Stimulated activated CD8-positive, alpha-beta memory T cell treated with anti-CD3 and anti-CD28 coated beads, Interleukin-12 subunit alpha, Interleukin-12 subunit beta, amount 100 ng/mL, for 1 hour (primary cell): ENCODE measurements at regions not wholly inside any gene's neighbourhood (a gene's known extent, or its start where the extent isn't known, plus 50 kb on each side); places are given as distances from the start of the nearest gene placed in this dataset.
"Not testable (repeated sequence)": the region's sequence is repeated elsewhere in the genome, so short reads cannot be mapped to it uniquely, and the experiment has no call there.

Source experiments
- DNase-seq: peaks from one replicate; pipeline ENCODE4 v3.0.0-alpha.2; 2020; ENCODE audit warnings: low read depth

DNA sequence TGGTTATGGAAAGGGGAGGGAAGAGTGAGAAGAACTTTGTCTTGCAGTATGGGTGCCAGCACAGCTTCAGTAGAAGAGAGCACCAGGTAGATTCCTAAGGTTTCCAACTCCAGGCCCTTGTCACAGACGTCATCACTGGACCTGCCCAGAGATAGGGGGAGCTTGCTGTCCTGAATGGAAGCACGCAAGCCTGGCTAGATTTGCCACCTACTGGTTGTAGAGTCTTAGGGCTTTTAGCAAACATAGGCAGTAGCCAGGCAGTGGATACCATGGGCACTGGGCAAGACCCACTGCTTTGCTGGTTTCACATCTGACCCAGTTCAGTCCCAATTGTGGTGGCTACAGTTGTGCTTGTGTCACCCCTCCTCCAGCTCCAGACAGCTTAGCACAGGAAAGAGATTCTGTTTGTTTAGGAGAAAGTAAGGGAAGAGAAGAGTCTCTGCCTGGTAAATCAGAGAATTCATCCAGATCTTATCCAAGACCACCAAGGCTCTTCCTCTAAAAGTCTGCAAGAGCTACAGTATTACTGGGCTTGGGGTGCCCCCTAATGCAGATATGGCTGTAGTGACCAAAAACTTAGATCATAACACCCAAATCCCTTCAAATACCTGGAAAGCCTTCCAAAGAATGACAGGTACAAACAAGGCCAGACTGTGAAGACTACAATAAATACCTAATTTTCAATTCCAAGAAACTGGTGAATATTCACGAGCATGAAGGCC lies 158.9 kb downstream of the HINT1 start:
- no peak for DNase-seq

DNA sequence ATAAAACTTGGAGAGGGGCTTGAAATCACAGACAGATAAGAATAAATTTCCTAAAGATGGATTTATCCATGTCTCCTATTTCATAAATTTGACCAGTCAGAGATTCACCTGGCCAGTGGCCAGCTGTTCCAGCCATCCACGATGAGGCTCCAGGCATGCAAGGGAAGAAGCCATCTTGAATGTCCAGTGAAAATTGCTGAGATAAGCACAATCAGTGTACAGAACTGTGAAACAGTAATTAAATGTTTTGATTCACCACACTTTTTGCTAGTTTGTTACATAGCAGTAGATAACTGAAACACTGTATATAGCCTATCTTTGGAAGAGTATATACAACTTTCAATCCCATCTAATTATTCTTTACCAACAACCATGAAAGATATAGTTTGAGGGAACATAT lies 163.5 kb downstream of the HINT1 start:
- DNase-seq, result no peak

DNA sequence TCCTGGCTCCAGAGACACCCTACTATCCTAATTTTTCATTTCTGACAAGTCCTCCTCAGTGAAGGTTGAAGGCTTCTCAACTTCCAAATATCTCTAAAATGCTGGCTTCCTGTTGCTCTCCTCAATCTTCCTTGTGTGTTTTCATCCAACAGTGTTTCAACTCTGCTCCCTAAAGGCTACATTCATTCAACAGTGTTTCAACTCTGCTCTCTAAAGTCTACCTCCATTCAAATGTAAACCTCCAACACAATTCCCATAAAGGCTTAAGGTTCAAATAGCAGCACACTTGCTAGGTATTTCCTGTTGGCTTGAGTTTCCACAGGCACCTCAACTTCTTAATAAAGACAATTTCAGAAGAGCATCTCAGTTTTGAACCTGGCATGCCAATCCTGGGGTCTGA lies 164.8 kb downstream of the HINT1 start:
- DNase-seq, result no peak

DNA sequence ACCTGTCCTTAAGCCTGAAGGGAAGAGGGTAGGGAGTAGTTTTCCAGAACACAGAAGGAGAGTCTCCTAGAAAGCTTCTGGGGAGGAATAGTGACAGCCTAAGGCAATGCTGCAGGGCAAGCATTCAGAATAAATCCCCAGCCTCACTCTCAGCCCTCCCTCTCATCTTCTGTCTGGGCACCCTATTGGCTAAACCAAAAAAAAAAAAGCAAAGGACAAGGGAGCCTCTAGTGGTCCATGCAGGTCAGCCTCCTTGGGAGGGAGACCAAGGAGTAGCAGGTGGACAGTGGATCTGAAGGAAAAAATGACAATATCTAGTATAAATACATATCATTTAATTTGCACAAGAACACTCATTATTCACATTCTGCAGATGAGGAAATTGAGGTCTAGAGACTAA lies 168.3 kb downstream of the HINT1 start:
- not testable (repeated sequence) for DNase-seq

DNA sequence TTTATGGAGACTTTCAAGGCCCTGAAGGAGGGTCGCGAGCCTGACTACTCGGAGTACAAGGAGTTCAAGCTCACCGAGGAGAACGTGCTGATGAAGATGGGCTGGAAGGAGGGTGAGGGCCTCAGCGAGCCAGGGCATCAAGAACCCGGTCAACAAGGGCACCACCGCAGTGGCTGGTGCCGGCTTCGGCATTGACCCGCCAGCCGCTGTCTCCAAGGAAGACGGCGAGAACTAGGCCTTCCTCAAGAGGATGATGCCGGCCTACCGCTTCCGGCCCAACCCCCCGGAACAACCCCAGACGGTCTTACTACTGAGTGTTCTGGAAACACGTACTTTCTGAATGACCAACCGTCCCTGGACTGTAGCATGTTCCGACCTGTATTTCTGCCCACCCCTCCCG lies 169.2 kb downstream of the HINT1 start:
- no peak for DNase-seq

DNA sequence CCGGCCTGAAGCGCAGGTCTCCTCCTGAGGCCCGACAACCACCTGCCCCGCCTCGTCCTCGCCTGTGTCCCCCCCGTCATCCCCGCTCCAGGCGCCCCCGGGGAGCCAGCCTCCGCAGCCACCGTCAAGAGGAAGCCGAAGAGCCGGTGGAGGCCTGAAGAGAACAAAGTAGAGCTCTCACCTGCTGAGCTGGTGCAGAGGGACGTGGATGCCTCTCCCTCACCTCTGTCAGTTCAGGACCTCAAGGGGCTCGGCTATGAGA lies 169.9 kb downstream of the HINT1 start:
- no peak for DNase-seq

DNA sequence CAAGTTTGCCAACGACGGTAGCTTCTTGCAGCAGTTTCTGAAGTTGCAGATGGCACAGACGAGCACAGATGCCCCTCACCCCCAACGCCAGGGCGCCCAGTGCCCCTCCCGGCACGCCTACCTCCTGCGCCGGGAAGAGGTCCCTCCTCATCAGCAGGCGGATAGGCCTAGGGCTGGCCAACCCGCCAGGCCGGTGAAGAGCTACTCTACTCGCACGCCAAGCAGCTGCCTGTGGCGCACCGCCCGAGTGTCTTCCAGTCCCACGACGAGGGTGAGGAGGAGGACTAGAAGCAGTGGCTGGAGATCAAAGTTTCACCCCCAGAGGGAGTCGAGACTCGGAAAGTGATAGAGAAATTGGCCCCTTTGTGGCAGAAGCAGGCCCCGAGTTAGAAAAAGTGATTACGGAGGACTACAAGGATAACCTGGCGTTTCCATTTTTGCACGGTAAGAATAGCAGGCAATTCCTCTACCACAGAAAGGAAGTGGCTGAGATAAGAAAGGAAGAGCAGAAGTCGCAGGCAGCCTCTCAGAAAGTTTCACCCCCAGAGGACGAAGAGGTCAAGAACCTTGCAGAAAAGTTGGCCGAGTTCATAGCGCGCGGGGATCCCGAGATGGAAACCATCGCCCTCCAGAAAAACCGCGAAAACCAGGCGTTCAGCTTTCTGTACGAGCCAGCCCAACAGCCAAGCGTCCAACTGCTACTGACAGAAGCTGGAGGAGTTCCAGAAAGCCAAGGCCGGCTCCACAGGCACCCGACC lies 170.4 kb downstream of the HINT1 start:
- no peak for DNase-seq

DNA sequence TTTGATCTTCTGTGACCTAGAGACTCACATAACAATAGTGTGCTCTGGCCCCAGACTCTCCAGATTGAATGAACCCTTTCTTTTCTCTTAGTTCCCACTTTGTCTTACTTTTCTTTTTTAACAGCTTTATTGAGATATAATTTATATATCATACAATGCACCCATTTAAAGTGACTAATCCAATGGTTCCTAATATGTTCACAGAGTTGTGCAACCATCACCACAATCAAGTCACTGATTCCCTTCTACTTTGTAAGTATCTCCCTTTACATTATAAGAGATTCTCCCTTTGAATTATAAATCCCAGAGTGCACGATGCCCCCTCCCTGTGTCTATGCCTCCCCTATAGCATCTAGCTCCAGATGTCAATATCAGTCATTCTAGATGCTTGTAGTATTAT lies 172.4 kb downstream of the HINT1 start:
- no peak for DNase-seq

DNA sequence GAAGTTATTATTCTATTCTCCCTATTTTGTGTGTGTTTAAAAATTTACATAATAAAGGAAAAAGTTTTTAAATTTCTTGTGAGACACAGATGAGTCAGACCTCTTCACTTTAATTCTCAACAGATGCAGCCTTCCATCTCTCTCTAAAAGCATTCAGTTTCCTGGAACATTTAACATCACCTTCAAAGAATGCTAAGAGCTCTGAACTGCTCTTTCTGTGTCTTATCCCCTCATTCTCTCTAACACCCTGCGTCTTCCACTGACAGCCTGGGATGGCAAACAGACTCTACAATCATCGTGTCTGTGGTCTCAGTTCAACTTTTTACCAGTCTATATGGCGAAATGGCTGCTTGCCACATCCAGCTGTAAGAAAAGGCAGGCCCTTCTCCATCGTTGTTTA lies 173.0 kb downstream of the HINT1 start:
- no peak for DNase-seq

DNA sequence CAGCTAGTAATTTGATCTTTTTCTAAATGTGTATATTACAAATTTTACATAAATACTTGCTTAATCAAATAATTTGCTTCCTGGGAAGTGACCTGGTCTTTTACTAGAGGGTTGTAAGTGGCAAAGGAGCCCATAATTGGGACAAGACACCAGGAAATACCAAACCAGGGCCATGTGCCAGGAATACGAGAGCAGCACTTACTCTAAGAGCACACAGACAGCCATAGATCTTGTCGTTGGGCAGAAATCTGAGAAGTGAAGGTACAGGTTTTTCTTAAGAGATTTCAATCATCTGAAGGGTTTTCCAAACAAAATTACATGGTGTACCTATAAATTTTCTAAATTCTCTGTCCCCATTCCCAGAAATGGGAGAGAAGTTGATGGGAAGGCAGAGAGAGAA lies 179.3 kb downstream of the HINT1 start:
- no peak for DNase-seq

DNA sequence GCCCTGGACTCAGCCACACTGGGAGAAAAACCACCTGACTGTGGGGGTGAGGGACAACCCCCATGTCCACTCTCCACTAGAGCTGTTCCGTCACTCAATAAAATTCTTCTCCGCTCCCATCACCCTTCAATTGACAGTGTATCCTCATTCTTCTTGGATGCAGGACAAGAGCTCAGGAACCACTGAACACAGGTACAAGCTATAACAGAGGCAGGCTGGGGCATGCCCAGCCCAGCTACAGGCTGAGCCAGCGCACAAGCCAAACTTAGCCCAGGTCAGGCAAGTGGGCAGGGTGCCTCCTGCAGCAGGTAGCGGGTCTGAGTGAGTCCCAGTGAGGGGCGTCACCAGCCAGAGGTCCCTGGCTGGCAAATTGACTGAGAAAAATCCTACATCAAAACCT lies 183.4 kb downstream of the HINT1 start:
- no peak for DNase-seq

DNA sequence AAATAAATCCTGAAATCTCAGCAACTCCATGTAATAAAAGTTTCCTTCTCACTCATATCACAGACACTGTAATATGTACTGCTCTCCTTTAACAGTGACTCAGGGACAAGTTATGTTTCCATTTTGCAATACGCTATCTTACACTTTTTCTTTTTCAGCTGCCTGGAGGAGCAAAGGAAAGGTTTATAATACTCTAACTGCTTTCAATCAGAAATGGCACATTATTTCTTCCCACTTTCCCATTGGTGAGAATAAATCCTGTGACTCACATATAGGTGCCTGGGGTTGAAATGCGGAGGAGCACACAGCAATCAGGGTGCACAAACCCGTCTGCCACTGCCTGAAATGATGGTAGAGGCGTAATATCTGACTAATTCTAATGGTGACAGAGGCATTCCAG lies 186.6 kb downstream of the HINT1 start:
- DNase-seq, result no peak

DNA sequence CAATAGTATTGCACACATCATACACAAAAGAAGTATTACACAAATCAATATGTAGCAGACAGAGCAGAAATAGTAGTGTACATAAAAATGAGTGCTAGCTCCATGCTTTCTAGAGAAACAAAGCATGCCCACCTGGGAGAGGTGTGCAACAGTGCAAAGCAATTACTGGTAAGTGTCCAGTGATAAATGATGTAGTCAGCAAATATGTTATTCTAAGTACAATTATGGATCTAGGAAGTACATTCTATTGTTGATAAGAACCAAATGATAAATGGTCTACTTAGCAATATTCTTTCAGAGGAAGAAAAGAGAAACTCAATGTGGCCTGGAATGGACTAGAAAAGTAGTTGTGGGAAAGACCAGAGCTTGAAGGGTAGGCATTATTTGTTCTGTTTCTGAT lies 188.6 kb downstream of the HINT1 start:
- no peak for DNase-seq

DNA sequence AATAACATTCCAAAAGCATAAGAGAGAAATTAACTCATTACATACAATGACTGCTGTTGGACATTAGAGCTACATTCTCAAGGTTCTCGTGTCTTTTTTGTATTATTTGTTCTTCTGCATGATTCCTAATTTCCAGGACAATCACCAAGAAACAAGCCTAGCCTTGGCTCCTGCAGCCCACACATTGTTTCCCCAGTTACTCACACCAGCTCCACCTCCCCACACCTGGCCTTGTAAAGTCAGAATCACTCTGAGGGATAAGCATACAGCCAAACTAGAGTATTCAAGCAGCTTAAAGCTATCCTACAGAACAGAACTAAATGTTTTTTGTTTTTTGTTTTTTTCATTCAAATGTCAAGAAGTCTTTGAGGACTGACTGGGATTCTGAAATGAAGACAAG lies 189.2 kb downstream of the HINT1 start:
- DNase-seq, result no peak

DNA sequence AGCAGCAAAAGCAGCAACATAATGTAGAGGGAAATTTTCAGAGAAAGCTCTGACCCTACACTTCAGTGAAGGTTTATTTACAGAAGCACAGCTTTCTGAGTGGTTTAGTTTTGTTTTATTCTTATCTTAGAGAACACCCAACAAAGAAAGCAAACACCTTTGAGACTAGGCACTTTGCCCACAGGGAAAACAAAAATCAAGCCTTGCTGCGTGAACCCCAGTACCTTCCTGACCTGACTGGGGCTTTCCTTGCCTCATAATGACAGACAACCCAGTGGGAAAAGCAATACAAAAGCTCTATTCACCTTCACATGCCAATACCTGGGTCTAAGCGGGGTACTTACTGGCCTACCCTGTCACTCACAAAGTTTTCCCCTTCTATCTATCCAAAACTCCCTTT lies 189.8 kb downstream of the HINT1 start:
- DNase-seq, result no peak

DNA sequence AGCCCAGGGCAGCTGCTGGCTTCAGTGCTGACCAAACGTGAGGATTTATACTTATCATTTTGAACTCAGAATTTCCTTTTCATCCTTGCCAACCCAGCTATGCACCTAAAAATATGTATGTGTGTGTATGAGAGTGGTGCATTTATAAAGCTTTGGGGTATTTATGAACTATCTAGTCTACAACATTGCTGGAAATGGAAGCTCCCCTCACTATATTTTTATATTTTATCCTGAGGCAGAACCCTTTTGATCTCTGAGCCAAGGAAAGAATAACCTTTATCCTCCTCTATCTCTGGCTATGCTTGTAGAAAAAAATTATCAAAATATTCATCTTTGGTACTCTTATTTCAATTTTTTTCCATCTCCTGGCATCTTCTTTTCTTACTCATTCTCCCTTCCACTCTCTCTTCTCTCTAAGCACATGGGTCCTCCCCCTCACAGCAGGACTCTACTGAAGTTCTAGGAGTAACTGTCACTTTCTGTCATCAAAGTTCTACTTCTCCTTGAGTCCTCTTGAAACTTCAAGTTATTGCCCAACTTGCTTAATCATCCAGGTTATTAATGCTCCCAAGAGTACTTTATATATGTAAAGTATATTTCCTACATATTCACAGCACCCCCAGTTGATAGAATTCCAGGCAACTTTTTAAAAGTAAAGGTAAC lies 190.9 kb downstream of the HINT1 start:
- DNase-seq, result no peak

DNA sequence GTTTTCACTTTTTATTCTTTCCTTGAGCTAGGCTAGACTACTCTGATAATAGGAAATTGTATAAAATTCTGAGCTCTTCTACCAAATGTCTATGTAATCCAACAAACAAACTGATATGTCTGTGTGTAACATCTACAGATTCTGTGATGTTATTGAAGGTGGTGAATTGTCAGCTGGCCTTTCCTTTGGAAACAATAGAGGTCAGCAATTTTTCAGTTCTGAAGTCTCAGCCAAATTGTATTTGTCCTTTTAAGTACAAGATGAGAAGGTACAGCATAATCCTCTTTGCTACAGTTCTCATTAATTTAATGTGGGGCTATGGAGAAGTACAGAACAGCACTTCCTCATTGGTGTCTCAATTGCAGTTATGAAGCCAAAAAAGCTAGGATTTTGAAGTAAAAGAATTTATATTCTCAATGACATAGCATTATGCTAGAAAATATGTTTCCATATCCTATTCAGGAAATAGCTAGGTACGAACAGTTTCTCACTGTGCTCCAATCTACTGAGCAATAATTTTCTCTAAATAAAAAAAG lies 198.0 kb downstream of the HINT1 start:
- DNase-seq, result no peak

DNA sequence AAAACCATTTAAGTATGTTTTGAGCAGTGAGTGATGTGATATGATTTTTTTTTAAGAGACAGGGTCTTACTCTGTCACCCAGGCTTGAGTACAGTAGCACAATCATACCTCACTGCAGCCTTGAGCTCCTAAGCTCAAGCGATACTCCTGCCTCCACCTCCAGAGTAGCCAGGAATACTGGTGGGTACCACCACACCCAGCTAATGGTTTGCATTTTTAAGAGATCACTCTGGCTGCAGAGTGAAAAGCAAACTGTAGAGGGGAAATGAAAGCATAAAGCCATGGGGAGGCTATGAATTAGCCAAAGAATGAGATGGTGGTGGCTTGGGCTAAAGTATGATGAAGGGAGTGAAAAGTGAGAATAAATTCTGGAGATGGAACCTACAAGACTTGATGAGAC lies 199.1 kb downstream of the HINT1 start:
- DNase-seq, result no peak

DNA sequence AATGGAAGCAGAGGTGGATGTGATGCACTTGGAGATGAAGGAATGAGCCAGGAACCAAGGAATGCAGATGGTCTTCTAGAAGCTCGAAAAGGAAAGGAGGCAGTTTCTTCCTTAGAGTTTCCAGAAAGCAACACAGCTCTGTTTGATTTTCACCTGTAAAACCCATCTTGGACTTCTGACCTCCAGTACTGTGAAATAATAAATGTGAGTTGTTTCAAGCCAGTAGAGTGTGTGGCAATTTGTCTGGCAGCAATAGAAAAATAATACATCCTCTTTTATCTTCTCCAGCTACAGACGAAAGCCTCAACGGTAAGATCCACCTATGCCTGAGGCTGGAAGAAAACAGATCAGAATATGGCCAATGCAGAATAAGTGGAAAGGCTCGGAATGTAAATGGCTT lies 199.7 kb downstream of the HINT1 start:
- DNase-seq, result no peak

DNA sequence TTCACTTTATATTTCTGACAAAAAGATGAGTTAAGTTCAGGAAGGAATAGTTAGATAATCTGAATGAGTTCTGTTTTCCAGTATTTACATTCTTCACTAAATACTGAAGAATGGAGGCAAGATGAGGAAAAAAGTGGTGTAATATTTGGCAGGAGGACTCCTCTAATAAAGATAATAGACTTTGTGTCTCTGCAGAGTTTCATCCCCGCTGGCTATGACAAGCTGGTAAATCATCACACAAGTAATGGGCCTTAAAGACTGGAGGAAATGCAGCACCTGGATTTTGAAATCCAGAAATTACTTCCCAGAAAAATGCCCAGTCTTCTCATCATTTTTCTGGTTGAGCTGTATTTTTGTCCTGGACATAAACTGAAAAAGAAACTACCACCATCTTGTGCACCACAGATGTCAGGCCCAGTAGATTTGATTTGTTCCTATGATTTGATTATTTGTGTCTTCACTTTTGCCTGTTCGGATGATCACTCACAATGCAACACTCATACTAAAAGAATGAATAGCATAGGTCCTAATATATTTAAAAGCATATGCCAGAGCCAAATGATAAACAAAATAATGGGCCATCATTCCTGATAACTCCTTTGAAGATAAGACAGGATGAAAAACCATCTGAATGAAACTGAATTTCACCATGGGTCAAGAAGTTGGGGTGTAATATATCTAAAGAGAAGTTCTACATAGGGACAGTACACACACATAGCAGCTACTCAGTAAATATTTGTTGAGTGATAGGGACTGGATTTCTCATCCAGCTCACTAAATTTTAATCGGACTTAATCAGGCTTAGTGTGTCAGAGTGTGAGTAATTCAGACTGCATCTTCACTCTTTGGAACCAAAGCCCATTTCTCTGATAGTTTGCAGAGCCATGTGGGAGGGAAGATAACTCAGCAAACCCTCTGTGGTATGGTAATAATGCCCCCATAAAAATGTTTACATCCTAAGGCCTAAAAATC lies 200.5 kb downstream of the HINT1 start:
- no peak for DNase-seq

DNA sequence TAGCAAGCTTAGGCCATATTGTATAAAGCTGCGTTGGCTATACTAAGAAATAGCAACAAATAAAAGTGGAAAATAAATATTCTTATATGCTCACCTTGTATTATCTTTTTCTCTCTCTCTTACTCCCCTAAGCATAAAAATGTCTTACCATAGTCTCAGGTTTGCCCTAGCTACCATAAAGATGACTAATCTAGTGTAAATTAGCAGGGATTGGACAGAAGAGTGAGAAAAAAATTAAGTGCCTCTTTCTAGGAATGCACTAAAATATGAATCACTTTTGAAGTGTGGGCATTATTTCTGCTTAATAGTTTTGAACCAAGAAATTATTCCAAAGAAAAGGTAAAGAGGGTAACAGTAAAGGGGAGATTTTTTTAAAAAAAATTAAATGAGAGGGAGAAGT lies 201.3 kb downstream of the HINT1 start:
- DNase-seq, result no peak

DNA sequence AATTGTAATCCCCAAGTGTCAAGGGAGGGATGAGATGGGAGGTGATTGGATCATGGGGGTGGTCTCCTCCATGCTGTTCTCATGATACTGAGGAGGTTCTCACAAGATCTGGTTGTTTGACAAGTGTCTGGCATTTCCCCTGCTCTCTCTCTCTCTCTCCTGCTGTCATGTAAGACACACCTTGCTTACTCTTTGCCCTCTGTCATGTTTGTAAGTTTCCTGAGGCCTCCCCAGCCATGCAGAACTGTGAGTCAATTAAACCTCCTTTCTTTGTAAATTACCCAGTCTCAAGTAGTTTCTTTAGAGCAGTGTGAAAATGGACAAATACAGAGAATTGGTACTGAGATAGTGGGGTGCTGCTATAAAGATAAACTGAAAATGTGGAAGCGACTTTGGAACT lies 207.9 kb downstream of the HINT1 start:
- no peak for DNase-seq
